ENCODE measurements at regions not wholly inside any gene's neighbourhood (a gene's known extent, or its start where the extent isn't known, plus 50 kb on each side); places are given as distances from the start of the nearest gene placed in this dataset.

DNA sequence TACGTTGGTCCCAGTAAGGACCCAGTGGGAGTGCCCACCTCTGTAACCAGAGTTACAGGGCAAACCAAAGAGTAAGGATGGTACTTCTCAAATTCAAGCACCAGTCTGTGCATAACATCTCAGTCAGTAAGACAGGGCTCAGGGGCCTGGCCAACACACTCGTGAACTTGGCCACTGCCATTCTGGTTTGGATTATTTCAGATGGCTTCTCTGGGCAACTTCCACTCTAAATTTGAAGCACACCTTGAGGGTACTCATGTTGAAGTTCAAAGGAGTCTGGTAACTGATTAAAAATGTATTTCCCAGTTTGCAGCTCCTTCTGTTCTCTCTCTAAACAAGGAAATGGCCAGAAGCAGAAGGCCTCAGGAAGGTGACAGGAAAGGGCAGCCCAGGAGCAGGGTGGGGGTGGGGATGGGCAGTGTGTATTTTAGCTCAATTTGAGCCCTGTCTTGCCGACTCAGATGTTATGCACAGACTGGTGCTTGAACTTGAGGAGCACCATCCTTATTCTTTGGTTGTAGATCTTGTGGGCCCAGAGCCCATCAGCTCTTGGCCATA lies 107.3 kb upstream of the GLI3 start:
- TF ChIP-seq POLR2AphosphoS5 (IDR thresholded peaks at IDR 0.05) (no peak), POLR2A (IDR thresholded peaks at IDR 0.05) (no peak)

All from transverse colon (tissue), 3 donors.